ENCODE measurements at regions not wholly inside any gene's neighbourhood (a gene's known extent, or its start where the extent isn't known, plus 50 kb on each side); places are given as distances from the start of the nearest gene placed in this dataset.

DNA sequence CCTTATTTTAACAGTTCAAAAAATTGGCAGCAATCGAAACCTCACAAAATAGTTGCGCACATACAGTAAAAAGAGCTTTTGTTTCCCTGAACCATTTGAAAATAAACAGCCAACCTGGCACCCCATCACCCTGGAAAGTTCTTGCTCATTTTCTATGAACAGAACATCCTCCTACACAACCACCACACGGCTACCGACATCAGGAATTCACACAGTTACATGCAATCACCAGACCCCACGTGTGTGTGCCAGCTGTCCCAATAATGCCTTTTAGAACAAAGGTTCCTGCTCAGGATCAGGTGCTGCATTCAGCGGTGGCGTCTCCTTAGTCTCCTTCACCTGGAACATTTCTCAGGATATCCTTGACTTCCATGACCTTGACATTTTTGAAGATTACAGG, 186.5 kb downstream of the KLF13 start:
- DNase-seq: no peak

DNA sequence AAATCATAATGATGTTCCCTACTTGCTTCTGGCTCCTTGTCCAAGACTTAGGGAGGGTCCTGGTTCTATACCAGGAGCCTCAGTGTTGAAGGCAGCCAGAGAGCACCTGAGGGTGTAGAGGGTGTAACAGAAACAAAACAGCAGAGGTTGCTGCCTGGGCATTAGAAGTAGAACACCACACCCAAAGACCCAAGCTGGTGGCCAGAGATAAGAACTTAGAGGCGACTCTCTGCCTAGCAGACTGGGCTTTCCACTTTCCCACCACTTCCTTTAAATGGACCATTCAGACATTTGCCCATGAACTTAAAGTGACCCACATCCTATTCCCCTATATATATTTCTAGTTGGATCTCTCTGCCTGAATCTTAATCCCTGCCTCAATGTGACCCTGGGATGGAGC, 189.8 kb downstream of the KLF13 start:
- DNase-seq: no peak

DNA sequence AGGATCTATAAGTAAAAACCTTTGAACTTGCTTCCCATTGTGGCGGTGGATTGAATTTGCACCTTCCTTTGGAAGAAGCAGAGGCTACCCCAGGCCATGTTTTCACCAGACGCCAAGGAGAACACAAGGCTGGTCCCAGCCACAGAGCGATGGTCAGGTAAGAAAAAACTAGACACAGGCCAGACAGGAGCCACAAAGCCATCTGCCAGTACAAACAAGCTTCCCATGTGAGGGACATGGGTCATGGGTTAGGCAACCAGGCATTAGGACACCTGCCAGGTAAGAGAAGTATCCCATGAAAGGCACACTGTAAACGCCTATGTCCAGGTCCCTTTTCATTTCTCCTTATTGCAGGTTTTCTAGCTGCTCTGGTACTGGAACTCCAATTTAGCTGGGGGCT, 190.2 kb downstream of the KLF13 start:
- no peak for DNase-seq

DNA sequence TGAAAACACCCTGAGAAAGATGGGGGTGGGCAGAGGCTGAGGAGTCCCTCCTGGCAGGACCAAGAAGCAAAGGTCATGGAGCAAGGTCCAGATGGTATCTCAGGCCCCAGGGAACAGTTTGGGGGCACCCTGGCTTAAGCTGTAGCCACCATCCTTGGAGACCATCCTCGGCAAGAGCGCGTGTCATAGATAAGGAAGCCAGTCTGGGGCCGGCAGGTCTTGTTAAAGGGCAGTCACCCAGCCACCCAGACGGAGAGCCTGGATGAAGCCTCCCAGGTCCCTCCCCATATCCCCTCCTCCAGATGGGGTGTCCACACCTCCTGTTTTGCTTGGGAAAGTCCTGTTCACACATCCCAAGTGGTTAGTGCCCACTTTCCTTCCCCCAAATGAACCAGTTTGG, 191.1 kb downstream of the KLF13 start:
- DNase-seq: no peak

- no peak for DNase-seq
Measured at GRCh38 chr15:31522028-31522427, 195.4 kb downstream of the KLF13 start.

DNA sequence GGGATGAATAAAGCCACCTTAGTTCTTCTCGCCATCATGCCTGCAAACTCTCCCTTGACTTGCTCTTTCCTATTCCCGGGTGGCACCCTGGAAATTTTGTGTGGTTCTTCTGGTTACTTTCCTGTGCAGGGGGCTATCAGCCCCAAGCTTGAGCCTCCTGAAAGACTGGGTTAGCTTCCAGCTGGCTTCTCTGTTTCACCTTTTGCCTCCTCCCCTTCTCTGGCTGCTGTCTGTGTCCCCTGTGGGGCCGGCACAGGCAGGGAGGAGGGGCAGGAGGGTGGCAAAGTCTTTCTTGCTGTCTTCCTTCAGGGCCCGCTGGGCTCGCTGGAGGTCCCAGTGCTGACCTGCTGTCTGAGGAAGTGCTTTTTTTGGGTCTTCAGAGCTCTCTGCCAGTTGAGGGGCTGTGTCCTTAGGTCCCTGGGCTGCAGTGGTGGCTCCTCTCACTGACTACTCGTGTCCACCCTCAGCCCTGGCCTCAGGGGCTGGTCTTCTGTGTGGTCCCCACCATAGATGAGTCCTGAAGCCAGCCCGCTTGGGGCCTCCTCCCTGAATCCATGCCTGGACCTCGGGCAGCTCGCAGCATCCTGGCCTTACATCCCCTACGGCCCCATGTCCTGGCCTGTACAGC, 196.5 kb downstream of the KLF13 start:
- no peak for DNase-seq

- DNase-seq: no peak
Measured at GRCh38 chr15:31523655-31524049, 197.0 kb downstream of the KLF13 start.

- DNase-seq: no peak
Measured at GRCh38 chr15:31525185-31525695, 198.6 kb downstream of the KLF13 start.

DNA sequence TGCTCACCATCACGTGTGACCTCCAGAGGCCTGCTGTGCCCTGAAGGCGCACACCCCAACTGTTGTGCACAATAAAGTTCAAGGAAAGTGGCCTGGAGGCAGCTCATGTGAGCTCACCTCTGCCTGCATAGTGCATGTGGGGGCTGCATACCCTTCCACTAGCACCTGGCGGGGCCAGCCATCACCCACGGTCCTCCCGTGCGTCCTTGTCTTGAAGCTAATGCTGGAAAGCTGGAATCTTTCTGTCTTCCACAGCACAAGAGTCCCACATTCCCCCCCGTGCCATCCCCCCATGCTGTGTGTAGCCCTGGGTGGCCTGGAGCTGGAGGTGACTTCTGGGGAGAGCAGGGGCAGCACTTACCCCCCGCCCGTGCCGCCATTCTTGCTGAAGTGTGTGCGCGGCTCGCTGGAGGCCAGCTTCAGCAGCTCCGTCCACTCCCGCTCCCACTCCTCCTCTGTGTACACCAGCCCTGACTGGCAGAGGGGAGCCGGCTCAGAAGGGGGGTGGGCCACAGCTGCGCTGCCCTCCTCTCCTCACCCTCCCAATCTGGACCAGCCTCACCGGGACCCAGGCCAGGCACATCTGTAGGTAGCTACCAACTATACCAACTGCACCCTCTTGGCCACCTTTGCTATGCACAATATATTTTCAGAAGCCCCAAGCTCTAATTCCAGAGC, 199.5 kb downstream of the KLF13 start:
- DNase-seq: no peak

GRCh38 chr15:31526916-31527690, 200.5 kb downstream of the KLF13 start:
- DNase-seq: no peak

DNA sequence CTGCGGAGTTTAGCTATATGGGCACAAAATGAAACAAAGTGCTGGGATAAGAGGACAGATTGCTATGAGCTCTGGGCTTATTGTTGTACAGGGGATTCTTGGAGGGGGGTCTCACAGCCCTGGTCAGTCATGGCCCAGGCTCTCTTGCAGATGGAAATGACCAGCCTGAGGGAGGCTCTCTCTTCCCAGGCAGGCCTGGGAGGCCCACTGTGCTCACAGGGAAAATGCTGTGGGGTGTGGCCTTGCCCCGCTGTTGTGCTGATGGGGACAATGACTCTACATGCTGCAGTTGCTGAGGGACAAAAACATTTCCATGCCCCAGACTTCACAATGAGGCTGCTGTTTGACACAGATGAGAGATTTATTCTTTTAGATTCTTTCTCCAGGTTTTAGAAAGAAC, 202.2 kb downstream of the KLF13 start:
- DNase-seq: no peak

DNA sequence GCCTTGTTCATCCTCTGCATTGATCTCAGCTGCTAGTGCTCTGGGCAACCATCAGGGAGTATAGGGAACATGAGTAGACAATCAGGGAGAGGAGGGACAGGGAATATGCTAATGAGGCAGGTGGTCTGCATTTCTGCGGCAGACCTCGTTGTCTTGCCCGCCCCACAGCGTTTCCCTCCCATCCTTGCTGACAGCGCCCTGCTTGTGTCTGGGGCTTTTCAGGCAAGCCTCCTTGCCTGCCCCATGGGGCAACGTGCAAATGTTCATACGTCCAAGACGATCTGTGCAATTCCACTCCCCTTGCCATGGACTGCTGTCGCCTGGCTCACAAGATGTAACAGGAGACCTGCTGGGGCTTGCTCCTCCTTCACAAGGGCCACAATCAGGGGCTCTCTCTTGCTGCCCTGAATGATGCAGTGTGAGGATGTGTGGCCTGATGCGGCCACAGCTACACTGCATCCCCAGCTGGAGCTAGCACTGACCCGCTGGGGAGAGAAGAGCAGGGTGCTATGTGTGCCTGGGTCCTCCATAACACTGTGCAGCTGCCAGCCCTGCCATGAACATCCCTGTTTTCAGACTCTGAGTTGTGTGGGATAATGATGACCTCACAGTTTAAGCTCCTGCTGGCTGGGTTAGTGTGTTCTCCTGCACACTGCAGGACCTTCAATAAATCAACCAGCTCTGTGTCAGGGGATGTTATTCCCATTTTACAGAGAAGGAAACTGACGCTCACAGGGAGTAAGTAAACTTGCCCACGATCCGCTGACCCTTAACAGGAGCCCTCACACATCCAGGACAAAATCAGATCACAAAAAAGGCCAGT, 211.3 kb downstream of the KLF13 start:
- DNase-seq: no peak

DNA sequence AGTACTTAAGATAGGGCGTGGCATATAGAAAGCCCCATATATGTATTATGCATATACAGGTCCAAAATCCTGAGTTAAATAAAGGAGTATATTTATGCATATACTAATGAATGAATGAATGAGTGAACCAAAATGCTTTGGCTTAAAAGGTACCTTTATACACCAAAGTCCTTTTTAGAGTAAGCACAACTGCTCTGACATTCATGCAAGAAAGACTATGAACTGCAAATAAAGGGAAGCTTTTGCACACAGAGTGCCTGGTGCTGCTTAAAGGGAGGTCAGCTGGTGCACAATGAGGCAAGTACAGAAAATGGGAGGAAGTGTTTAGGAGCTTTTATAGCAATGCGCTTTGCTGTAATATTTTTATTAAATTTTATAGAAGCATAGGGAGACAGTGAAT, 214.0 kb downstream of the KLF13 start:
- no peak for DNase-seq

GRCh38 chr15:31544361-31544760, 217.7 kb downstream of the KLF13 start:
- no peak for DNase-seq

DNA sequence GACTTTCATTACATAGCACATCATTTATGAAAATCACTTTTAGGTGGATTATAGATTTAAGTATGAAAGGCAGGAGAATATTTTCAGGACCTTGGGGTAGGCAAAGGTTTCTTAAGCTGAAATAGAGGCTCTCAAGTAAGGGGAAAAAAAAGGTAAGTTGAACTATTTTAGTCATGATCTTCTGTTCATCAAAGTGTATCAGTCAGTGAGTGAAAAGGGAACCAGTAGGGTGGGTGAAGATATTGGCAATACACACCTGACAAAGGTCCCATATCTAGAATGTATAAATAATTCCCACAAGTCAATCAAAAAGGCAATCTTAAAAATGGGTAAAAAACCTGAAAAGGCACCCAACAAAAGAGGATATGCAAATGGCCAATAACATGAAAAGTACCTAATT, 218.6 kb downstream of the KLF13 start:
- DNase-seq: no peak

GRCh38 chr15:31550211-31550977, 223.8 kb downstream of the KLF13 start:
- DNase-seq: no peak

DNA sequence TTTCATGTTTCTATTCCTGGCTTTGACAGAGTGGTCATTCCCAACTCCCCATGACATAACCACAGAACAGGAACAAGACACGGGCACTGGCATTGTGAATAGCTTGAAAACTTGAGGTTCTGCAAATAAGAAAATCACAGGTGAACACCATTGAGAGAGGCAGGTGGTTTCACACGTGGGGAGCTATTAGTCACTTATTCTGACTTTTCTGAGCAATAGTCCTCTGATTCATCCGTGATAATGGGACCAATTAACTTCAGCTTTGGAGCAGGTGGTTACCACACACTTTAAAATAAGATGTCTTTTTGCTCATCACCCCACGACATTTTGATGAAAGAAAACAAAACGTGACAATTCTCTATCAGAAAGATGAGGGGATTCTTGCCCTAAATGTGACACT, 224.7 kb downstream of the KLF13 start:
- DNase-seq: no peak

DNA sequence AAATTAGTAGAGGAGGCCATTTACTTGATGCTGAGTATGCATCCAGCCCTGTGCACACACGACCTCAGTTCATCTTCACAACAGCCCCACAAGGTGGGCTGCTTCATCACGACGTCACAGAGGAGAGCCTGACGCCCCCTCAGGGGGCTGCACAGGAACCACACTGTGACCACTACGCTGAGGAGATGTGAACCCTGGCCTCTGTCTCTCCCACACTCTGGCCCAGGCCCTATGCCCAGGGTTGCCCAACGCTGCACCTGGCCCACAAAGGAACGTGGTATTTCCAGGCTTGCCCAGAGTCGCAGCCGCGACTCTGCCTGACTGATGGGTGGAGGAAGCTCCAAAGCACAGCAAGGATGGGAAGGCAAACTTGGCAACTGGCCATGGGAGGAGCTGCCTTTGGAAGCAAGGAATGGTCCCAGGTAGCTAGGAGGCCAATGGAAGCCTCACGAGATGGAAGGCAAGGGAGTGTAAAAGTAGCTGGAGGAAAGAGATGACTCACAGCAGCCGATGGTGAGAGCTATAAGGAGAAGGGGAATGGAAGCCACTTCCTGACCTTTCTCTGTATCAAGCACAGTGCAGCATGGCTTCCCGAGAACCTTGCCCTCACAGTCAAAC, 226.0 kb downstream of the KLF13 start:
- DNase-seq: no peak

DNA sequence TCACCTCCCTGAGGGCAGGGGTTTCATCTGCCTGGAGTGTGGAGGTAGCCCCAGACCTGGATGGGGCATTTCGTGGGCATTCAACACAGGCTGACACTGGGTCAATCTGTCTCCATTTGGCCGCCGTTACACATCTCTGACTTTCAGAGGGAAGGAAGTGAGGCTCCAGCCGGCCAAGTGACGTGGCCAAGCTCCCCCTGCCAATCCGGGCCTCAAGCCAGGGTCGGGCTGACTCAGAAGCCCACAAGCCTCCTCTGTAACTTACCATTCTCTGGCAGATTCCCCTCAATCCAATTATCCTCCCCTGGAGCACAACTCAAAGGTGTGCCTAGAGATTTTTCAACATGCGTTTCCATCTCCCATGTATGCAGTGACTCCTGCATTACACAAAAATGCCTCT, 227.6 kb downstream of the KLF13 start:
- DNase-seq: no peak

DNA sequence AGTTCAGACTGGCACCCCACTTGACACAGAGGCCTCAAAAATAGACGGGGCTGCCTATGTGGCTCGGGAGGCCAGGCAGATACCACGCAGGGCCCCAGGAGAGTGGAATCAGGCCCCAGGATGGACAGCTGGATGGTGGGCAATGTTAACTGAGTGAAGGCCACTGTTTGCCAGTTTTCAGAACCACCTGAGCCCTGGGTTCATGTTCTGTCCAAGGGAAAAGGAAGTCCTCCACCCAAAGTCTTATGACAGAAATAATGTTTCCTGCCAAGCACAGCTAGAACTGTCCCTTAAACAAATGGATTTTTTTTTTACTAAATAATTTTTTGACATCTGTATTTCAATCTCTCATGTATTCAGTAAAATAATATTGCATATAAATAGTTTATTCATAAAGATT, 228.4 kb downstream of the KLF13 start:
- no peak for DNase-seq

DNA sequence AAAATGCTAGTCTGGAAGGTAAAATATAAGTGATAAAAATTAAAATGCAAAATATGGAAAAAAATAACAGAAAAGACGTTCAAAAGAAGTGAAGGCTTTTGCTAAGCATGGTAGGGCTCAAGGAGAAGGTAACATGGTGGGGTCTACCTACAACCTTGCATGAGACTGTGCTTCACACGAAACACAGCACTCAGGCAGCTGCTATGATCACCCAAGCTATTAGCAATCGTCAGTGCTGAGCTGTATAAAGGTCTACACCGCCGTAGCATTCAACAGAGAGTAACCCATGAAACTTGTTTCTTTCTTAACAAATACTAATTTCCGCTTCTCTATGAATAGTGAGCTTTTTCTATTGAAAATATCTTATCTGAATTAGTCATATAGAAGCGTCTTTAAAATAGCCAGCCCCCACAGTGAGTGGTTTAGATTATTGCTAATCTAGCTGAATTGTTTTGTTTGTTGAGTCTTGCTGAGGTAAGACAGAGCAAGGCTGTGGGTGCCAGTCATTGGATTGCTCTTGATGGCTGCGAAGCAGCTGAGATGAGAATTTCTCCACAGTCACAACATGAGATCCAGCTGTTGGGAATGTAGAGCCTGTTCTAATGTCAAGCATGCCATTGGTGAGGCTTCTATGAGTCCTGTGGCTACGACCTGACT, 230.0 kb downstream of the KLF13 start:
- DNase-seq: no peak

Measured in activated CD4-positive, alpha-beta T cell treated with anti-CD3 and anti-CD28 coated beads for 48 hours (primary cell).